GM19035 (cell line): ENCODE measurements at regions not wholly inside any gene's neighbourhood (a gene's known extent, or its start where the extent isn't known, plus 50 kb on each side); places are given as distances from the start of the nearest gene placed in this dataset.

Experiments
- ATAC-seq: cut with Tn5 transposase; IDR thresholded peaks from one replicate; pipeline ENCODE4 v1.9.1; 2021; ENCODE audit not compliant: unreplicated experiment

GRCh38 chr12:89257340-89257739 is 95.0 kb downstream of the DUSP6 start:
- ATAC-seq = no peak

GRCh38 chr12:89256060-89256459 is 96.2 kb downstream of the DUSP6 start:
- ATAC-seq = no peak

- ATAC-seq = no peak
Measured at GRCh38 chr12:89253488-89253887, 98.8 kb downstream of the DUSP6 start.

- ATAC-seq = no peak
Measured at GRCh38 chr12:89252284-89252683, 100.0 kb downstream of the DUSP6 start.

GRCh38 chr12:89251342-89252271 is 100.7 kb downstream of the DUSP6 start:
- no peak for ATAC-seq

- ATAC-seq = no peak
Measured at GRCh38 chr12:89250636-89251035, 101.7 kb downstream of the DUSP6 start.

GRCh38 chr12:89250213-89250612 is 102.1 kb downstream of the DUSP6 start:
- ATAC-seq = no peak

- ATAC-seq = no peak
Measured at GRCh38 chr12:89247967-89248366, 104.3 kb downstream of the DUSP6 start.

- no peak for ATAC-seq
Measured at GRCh38 chr12:89247541-89247942, 104.8 kb downstream of the DUSP6 start.

- no peak for ATAC-seq
Measured at GRCh38 chr12:89245090-89245489, 107.2 kb downstream of the DUSP6 start.

- no peak for ATAC-seq
Measured at GRCh38 chr12:89244536-89244935, 107.8 kb downstream of the DUSP6 start.

- ATAC-seq = no peak
Measured at GRCh38 chr12:89243771-89244170, 108.5 kb downstream of the DUSP6 start.

GRCh38 chr12:89239534-89239933 is 112.8 kb downstream of the DUSP6 start:
- ATAC-seq = no peak

GRCh38 chr12:89238593-89238992 is 113.7 kb downstream of the DUSP6 start:
- ATAC-seq = no peak

GRCh38 chr12:89237763-89238162 is 114.5 kb downstream of the DUSP6 start:
- ATAC-seq = no peak

GRCh38 chr12:89236748-89237383 is 115.4 kb downstream of the DUSP6 start:
- ATAC-seq = no peak

GRCh38 chr12:89236237-89236636 is 116.1 kb downstream of the DUSP6 start:
- no peak for ATAC-seq

GRCh38 chr12:89235189-89235993 is 116.9 kb downstream of the DUSP6 start:
- no peak for ATAC-seq

GRCh38 chr12:89234324-89235114 is 117.8 kb downstream of the DUSP6 start:
- no peak for ATAC-seq

GRCh38 chr12:89231686-89232085 is 120.6 kb downstream of the DUSP6 start:
- no peak for ATAC-seq
